ENCODE measurements at regions not wholly inside any gene's neighbourhood (a gene's known extent, or its start where the extent isn't known, plus 50 kb on each side); places are given as distances from the start of the nearest gene placed in this dataset.

DNA sequence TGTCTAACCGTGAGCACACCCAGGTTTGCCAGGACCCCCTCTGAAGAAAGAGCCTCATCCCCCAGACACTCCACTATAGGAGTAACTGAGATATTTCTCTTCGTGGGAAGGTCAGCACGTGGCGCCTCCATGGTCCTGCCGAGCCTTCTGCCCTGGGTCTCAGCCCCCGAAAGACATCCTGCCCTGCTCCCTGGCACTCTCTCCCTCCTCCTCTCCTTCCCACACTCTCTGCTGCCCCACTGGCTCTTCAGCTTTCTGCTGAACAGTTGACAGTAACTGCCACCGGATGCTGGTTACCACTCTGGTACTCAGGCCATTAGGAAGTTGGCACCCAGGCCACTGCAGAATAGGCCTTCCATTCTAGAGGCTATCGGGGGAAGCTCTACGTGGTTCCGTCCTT, 185.2 kb downstream of the UACA start:
- TF ChIP-seq, protein P1, sequence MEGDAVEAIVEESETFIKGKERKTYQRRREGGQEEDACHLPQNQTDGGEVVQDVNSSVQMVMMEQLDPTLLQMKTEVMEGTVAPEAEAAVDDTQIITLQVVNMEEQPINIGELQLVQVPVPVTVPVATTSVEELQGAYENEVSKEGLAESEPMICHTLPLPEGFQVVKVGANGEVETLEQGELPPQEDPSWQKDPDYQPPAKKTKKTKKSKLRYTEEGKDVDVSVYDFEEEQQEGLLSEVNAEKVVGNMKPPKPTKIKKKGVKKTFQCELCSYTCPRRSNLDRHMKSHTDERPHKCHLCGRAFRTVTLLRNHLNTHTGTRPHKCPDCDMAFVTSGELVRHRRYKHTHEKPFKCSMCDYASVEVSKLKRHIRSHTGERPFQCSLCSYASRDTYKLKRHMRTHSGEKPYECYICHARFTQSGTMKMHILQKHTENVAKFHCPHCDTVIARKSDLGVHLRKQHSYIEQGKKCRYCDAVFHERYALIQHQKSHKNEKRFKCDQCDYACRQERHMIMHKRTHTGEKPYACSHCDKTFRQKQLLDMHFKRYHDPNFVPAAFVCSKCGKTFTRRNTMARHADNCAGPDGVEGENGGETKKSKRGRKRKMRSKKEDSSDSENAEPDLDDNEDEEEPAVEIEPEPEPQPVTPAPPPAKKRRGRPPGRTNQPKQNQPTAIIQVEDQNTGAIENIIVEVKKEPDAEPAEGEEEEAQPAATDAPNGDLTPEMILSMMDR (IDR thresholded peaks at IDR 0.05): no peak
- no peak for TF ChIP-seq POLR2AphosphoS5 (IDR thresholded peaks at IDR 0.05)

Measured in prostate gland (tissue), 2 donors.